GM12878 (cell line): ENCODE measurements at regions not wholly inside any gene's neighbourhood (a gene's known extent, or its start where the extent isn't known, plus 50 kb on each side); places are given as distances from the start of the nearest gene placed in this dataset.

Experiments used
- ATAC-seq: fragments of 200-7000 bp; cut with Tn5 transposase; 3 replicates; pipeline ENCODE4 v1.9.1; 2020; ENCODE audit warnings: mild to moderate bottlenecking, moderate library complexity
- BruUV-seq: library from RNA; stranded (reverse); fragments of 400-500 nt; replicated peaks from 2 replicates; lab custom pipeline; 2021; lab: Mats Ljungman, UMichigan
- CTCF ChIA-PET: fragments of 300-600 bp; sonication (Branson Sonifier 250); formaldehyde crosslinking; extraction: SDS; loops from one replicate; lab custom pipeline; 2021; ENCODE audit warnings: inconsistent platforms; lab: Yijun Ruan, JAX
- POLR2A ChIA-PET: fragments of 350-600 bp; formaldehyde crosslinking; extraction: SDS; loops from one replicate; lab custom pipeline; 2021; ENCODE audit warnings: inconsistent platforms; lab: Charles Lee
- RAD21 ChIA-PET: fragments of 300-600 bp; sonication (Branson Sonifier 250); formaldehyde crosslinking; loops from one replicate; lab custom pipeline; 2023; ENCODE audit warnings: antibody characterized with exemption; ENCODE audit not compliant: unreplicated experiment; lab: Charles Lee
- SMC1A ChIA-PET: fragments of 300-600 bp; sonication (Branson Sonifier 250); formaldehyde crosslinking; loops from one replicate; lab custom pipeline; 2023; ENCODE audit not compliant: unreplicated experiment, uncharacterized antibody; lab: Charles Lee
- DNase-seq: peaks from one replicate; pipeline ENCODE4 v3.0.0-alpha.2; 2011; ENCODE audit warnings: low read depth, low spot score
- FAIRE-seq: peaks from 3 replicates; lab custom pipeline; 2011; peaks lifted over from hg19 to GRCh38; lab: Jason Lieb, UNC
- H2AFZ ChIP-seq: 2 replicates; pipeline ENCODE4 v1.6.0; 2011; ENCODE audit warnings: low read depth, low read length, control low read depth; ENCODE audit not compliant: control insufficient read depth
- H3K27ac ChIP-seq: 2 replicates; pipeline ENCODE4 v1.5.1; 2011; ENCODE audit warnings: control low read depth; ENCODE audit not compliant: control insufficient read depth, insufficient read depth
- H3K27me3 ChIP-seq, 2 experiments: replicated peaks in 1 of 2; 2 replicates each; pipeline versions ENCODE4 v1.6.0 to v1.6.1; 2011; ENCODE audit warnings: low read length in 1 of 2; ENCODE audit not compliant: control insufficient read depth in 2 of 2, insufficient read depth in 2 of 2
- H3K36me3 ChIP-seq, 2 experiments: 2 replicates each; pipeline ENCODE4 v1.5.1; 2011; ENCODE audit warnings: low read length in 1 of 2; ENCODE audit not compliant: control insufficient read depth in 2 of 2, insufficient read depth in 2 of 2
- H3K4me1 ChIP-seq: 2 replicates; pipeline ENCODE4 v1.6.1; 2011; ENCODE audit warnings: mild to moderate bottlenecking, low read length, moderate library complexity, mixed read lengths; ENCODE audit not compliant: control insufficient read depth, insufficient read depth
- H3K4me2 ChIP-seq: 2 replicates; pipeline ENCODE4 v1.6.0; 2011; ENCODE audit warnings: control low read depth; ENCODE audit not compliant: control insufficient read depth, insufficient read depth
- H3K4me3 ChIP-seq: fragments of 200-600 bp; sonication (generic); 2 replicates; pipeline ENCODE4 v1.5.1; 2016
- H3K79me2 ChIP-seq: 2 replicates; pipeline ENCODE4 v1.6.0; 2011; ENCODE audit warnings: low read length; ENCODE audit not compliant: control insufficient read depth, insufficient read depth
- H3K9ac ChIP-seq: 2 replicates; pipeline ENCODE4 v1.8.0; 2011; ENCODE audit warnings: low read length, control low read depth, mixed read lengths; ENCODE audit not compliant: control insufficient read depth, insufficient read depth
- H3K9me3 ChIP-seq: replicated peaks from 3 replicates; pipeline ENCODE4 v1.5.1; 2011; ENCODE audit warnings: mild to moderate bottlenecking, low read length; ENCODE audit not compliant: control insufficient read depth, insufficient read depth
- H4K20me1 ChIP-seq: 2 replicates; pipeline ENCODE4 v1.6.0; 2011; ENCODE audit not compliant: control insufficient read depth, insufficient read depth
- CBX3 ChIP-seq: fragments of 200-600 bp; sonication (generic); IDR thresholded peaks from 2 replicates; pipeline ENCODE4 v1.6.1; 2016; ENCODE audit warnings: low read depth, borderline replicate concordance
- POLR2AphosphoS5 ChIP-seq: IDR thresholded peaks from 2 replicates; pipeline ENCODE4 v1.6.1; 2011; ENCODE audit warnings: mild to moderate bottlenecking, low read length, inconsistent platforms
- RELA ChIP-seq: fragments of 450-650 bp; IDR thresholded peaks from 2 replicates; pipeline ENCODE4 v1.8.0; 2014; ENCODE audit warnings: borderline replicate concordance; ENCODE audit not compliant: partially characterized antibody
- RFX5 ChIP-seq: IDR thresholded peaks from 2 replicates; pipeline ENCODE4 v1.6.1; 2011; ENCODE audit warnings: low read depth, low read length, improper control_type of control experiment
- SIN3A ChIP-seq: IDR thresholded peaks from 2 replicates; pipeline ENCODE4 v1.6.1; 2012; ENCODE audit warnings: low read depth, low read length, improper control_type of control experiment
- SP1 ChIP-seq: IDR thresholded peaks from one replicate; pipeline ENCODE4 v1.6.1; 2011; ENCODE audit warnings: low read depth, low read length
- SREBF1 ChIP-seq: IDR thresholded peaks from 2 replicates; pipeline ENCODE4 v1.6.1; 2012; ENCODE audit warnings: mild to moderate bottlenecking, low read length
- ZBTB33 ChIP-seq: fragments of 450-650 bp; IDR thresholded peaks from 2 replicates; pipeline ENCODE4 v1.6.1; 2017; ENCODE audit warnings: mild to moderate bottlenecking
- WGBS: methylation state at CpG from one replicate; pipeline ENCODE4 v1.1.6; 2016; ENCODE audit warnings: low lambda C conversion rate; ENCODE audit not compliant: insufficient replicate concordance, insufficient coverage; ENCODE audit errors: missing lambda C conversion rate; 5-methylcytosine and 5-hydroxymethylcytosine counted together
- in situ Hi-C: fragments of 300-500 bp; cut with MboI; formaldehyde crosslinking; loops from 9 replicates; pipeline ENCODE4 v1.14.3; 2018; ENCODE audit warnings: mixed read lengths
- intact Hi-C: fragments of 100-400 bp; cut with micrococcal nuclease; formaldehyde crosslinking; loops from one replicate; pipeline ENCODE4 v1.14.2; 2022; ENCODE audit not compliant: unreplicated experiment
- TF ChIP-seq, protein P1 (sequence below): fragments of 450-650 bp; IDR thresholded peaks from 2 replicates; pipeline ENCODE4 v1.6.1; 2017; ENCODE audit warnings: antibody characterized with exemption, mild to moderate bottlenecking, moderate library complexity
- TF ChIP-seq, protein P2 (sequence below): fragments of 450-650 bp; formaldehyde crosslinking; IDR thresholded peaks from 2 replicates; pipeline ENCODE4 v1.4.0; 2020; ENCODE audit warnings: mild to moderate bottlenecking, moderate library complexity

DNA sequence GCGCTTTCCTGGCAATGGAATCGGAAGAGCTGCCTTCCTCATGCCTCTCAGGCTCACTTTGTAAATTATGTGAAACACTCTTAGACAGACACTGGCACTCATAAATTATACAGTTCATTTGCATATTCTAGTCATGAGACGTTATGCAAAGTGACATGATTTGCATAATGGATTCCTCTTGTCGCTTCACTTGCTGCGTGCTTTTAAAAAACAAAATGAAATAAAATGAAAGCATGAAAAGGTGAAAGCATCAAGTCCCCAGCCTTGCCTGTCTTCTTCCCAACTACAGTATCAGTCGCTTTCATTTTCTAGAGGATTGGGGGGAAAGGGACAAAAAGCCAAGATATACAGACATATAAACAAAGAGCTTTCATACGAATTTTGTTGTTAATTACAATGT lies 252.8 kb upstream of the PMFBP1 start:
- ChIA-PET SMC1A (no interaction called here), RAD21 (no interaction called here), CTCF (no interaction called here), POLR2A (no interaction called here)
- H3K4me2 ChIP-seq, result no peak overlapping the region
- H3K79me2 ChIP-seq, result no peaks in the 10 kb centered on the region
- 77% methylated on average over 7 of the region's 7 CpGs for WGBS
- BruUV-seq, result no TSS peak
- no peaks in the 10 kb centered on the region for H3K27me3 ChIP-seq
- no peak overlapping the region for H3K27ac ChIP-seq
- H3K4me1 ChIP-seq, result no peaks in the 10 kb centered on the region
- ATAC-seq (no peak), DNase-seq (no peak), FAIRE-seq (no peak)
- intact Hi-C loops (no loop called here), in situ Hi-C loops (no loop called here)
- no peaks in the 10 kb centered on the region for H3K36me3 ChIP-seq
- H2AFZ ChIP-seq, result no peak overlapping the region
- H3K4me3 ChIP-seq, result no peak overlapping the region
- no peaks in the 10 kb centered on the region for H4K20me1 ChIP-seq
- TF ChIP-seq RELA (no peak), SREBF1 (no peak), CBX3 (no peak), ZBTB33 (no peak), SIN3A (no peak), POLR2AphosphoS5 (no peak), SP1 (no peak), RFX5 (no peak)
- TF ChIP-seq, protein P1, sequence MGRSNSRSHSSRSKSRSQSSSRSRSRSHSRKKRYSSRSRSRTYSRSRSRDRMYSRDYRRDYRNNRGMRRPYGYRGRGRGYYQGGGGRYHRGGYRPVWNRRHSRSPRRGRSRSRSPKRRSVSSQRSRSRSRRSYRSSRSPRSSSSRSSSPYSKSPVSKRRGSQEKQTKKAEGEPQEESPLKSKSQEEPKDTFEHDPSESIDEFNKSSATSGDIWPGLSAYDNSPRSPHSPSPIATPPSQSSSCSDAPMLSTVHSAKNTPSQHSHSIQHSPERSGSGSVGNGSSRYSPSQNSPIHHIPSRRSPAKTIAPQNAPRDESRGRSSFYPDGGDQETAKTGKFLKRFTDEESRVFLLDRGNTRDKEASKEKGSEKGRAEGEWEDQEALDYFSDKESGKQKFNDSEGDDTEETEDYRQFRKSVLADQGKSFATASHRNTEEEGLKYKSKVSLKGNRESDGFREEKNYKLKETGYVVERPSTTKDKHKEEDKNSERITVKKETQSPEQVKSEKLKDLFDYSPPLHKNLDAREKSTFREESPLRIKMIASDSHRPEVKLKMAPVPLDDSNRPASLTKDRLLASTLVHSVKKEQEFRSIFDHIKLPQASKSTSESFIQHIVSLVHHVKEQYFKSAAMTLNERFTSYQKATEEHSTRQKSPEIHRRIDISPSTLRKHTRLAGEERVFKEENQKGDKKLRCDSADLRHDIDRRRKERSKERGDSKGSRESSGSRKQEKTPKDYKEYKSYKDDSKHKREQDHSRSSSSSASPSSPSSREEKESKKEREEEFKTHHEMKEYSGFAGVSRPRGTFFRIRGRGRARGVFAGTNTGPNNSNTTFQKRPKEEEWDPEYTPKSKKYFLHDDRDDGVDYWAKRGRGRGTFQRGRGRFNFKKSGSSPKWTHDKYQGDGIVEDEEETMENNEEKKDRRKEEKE, result no peak
- TF ChIP-seq, protein P2, sequence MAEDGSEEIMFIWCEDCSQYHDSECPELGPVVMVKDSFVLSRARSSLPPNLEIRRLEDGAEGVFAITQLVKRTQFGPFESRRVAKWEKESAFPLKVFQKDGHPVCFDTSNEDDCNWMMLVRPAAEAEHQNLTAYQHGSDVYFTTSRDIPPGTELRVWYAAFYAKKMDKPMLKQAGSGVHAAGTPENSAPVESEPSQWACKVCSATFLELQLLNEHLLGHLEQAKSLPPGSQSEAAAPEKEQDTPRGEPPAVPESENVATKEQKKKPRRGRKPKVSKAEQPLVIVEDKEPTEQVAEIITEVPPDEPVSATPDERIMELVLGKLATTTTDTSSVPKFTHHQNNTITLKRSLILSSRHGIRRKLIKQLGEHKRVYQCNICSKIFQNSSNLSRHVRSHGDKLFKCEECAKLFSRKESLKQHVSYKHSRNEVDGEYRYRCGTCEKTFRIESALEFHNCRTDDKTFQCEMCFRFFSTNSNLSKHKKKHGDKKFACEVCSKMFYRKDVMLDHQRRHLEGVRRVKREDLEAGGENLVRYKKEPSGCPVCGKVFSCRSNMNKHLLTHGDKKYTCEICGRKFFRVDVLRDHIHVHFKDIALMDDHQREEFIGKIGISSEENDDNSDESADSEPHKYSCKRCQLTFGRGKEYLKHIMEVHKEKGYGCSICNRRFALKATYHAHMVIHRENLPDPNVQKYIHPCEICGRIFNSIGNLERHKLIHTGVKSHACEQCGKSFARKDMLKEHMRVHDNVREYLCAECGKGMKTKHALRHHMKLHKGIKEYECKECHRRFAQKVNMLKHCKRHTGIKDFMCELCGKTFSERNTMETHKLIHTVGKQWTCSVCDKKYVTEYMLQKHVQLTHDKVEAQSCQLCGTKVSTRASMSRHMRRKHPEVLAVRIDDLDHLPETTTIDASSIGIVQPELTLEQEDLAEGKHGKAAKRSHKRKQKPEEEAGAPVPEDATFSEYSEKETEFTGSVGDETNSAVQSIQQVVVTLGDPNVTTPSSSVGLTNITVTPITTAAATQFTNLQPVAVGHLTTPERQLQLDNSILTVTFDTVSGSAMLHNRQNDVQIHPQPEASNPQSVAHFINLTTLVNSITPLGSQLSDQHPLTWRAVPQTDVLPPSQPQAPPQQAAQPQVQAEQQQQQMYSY, result no peak
- no peak overlapping the region for H3K9ac ChIP-seq
- no peaks in the 10 kb centered on the region; the same call in none of the 3 replicates for H3K9me3 ChIP-seq
